ENCODE measurements at regions not wholly inside any gene's neighbourhood (a gene's known extent, or its start where the extent isn't known, plus 50 kb on each side); places are given as distances from the start of the nearest gene placed in this dataset.

- no peak overlapping the region for H4K91ac ChIP-seq (replicated peaks; ENCODE audit: insufficient read length, low read length)
- no peaks in the 10 kb centered on the region for H3K79me1 ChIP-seq (ENCODE audit: low read depth, low read length)
- peaks cover 10% of the 10 kb centered on the region; the same call in 1 of the 2 replicates for H3K23me2 ChIP-seq (ENCODE audit: low read depth, low read length)
- no peak overlapping the region for H2BK20ac ChIP-seq (ENCODE audit: low read length)
- peaks cover 22 to 32% of the 10 kb centered on the region in 2 experiments; a peak in 3 of 4 replicates for H3K9me3 ChIP-seq (ENCODE audit: insufficient read depth in 2 of 2, low read depth in 1 of 2, low read length in 1 of 2)
- H2BK5ac ChIP-seq (ENCODE audit: low read depth, low read length): no peak overlapping the region
- POLR2A ChIA-PET (ENCODE audit: partially characterized antibody): no interaction called here
- no peaks in the 10 kb centered on the region for H3K4me1 ChIP-seq (replicated peaks in 1 of 4; ENCODE audit: control insufficient read depth in 3 of 4, insufficient read depth in 4 of 4, low read length in 3 of 4)
- DNase-seq (ENCODE audit: low read depth in 1 of 2, low spot score in 2 of 2): no peak
- H3K27ac ChIP-seq (ENCODE audit: low read depth, low read length): no peak overlapping the region
- H3K4me2 ChIP-seq (ENCODE audit: insufficient read depth in 1 of 2, low read depth in 2 of 2, low read length in 2 of 2): no peak overlapping the region
- H3K27me3 ChIP-seq (replicated peaks in 1 of 4; ENCODE audit: control insufficient read depth in 3 of 4, extremely low read depth in 1 of 4, insufficient read depth in 3 of 4, low read length in 3 of 4): no peaks in the 10 kb centered on the region
- H3K4ac ChIP-seq (replicated peaks; ENCODE audit: insufficient read length, low read depth, low read length): no peak overlapping the region
- no peak overlapping the region for H2BK15ac ChIP-seq (ENCODE audit: low read length)
- no peak overlapping the region for H3K18ac ChIP-seq (ENCODE audit: extremely low read depth, low read length)
- H4K8ac ChIP-seq (ENCODE audit: extremely low read depth, insufficient read depth, low read length): no peak overlapping the region
- H3K4me3 ChIP-seq (ENCODE audit: extremely low read depth in 1 of 4, insufficient read depth in 2 of 4, low read depth in 3 of 4, low read length in 4 of 4): no peak overlapping the region
- no peak overlapping the region for H3K56ac ChIP-seq (replicated peaks; ENCODE audit: insufficient read length, low read depth, low read length)
- 97% methylated on average over 18 of the region's 18 CpGs; no CpG with 5 or more reads in 1 of the 2 experiments for WGBS, 2 experiments (ENCODE audit: extremely low coverage in 1 of 2, insufficient coverage in 1 of 2, insufficient read length in 1 of 2, insufficient replicate concordance in 2 of 2, low coverage in 1 of 2, low lambda C conversion rate in 2 of 2, missing lambda C conversion rate in 1 of 2)
- TF ChIP-seq SAP30 (IDR thresholded peaks at IDR 0.05; ENCODE audit: insufficient read depth, insufficient replicate concordance, low read length) (no peak), NRF1 (IDR thresholded peaks at IDR 0.05; ENCODE audit: low read depth, low read length) (no peak), RAD21 (IDR thresholded peaks at IDR 0.05 in 1 of 2, conservative IDR thresholded peaks at IDR 0.05 in 1 of 2; ENCODE audit: low read depth in 2 of 2, low read length in 2 of 2) (no peak), FOSL1 (IDR thresholded peaks at IDR 0.05; ENCODE audit: insufficient read depth, low read depth, low read length) (no peak), MAFK (IDR thresholded peaks at IDR 0.05; ENCODE audit: low read depth, low read length) (no peak), ATF3 (IDR thresholded peaks at IDR 0.05; ENCODE audit: insufficient read depth, low read depth, low read length) (no peak), ZNF274 (IDR thresholded peaks at IDR 0.05; ENCODE audit: borderline replicate concordance, extremely low read depth, low read length) (no peak), SP4 (IDR thresholded peaks at IDR 0.05; ENCODE audit: low read length) (no peak)
- H3K23ac ChIP-seq (ENCODE audit: insufficient read length): no peak overlapping the region
- no peaks in the 10 kb centered on the region for H4K20me1 ChIP-seq (replicated peaks in 1 of 2; ENCODE audit: control insufficient read depth in 1 of 2, insufficient read depth in 2 of 2, low read length in 2 of 2)
- H3K79me2 ChIP-seq (ENCODE audit: control insufficient read depth in 1 of 2, insufficient read depth in 2 of 2, low read length in 2 of 2): no peaks in the 10 kb centered on the region
- H2BK12ac ChIP-seq (ENCODE audit: low read depth, low read length): no peak overlapping the region
- H3K9ac ChIP-seq (replicated peaks in 1 of 4; ENCODE audit: extremely low read depth in 1 of 4, low read depth in 3 of 4, low read length in 3 of 4): no peak overlapping the region
- no peak overlapping the region for H3K14ac ChIP-seq (ENCODE audit: insufficient read length)
- H3K36me3 ChIP-seq (ENCODE audit: control insufficient read depth in 2 of 4, insufficient read depth in 4 of 4, low read length in 3 of 4): no peaks in the 10 kb centered on the region
- FAIRE-seq: no peak
- no peak overlapping the region for H2AK5ac ChIP-seq (ENCODE audit: low read depth, low read length)
- H2AFZ ChIP-seq (ENCODE audit: low read length): no peak overlapping the region
- H4K5ac ChIP-seq (ENCODE audit: insufficient read length, low read depth, low read length): no peak overlapping the region
- no peak overlapping the region for H2BK120ac ChIP-seq (replicated peaks; ENCODE audit: low read depth, low read length)
- CTCF ChIA-PET (ENCODE audit: partially characterized antibody): no interaction called here
Measured at GRCh38 chr16:88276591-88276990, 106.2 kb upstream of the ZNF469 start.

Data from H1 (cell line).